HG02571 (cell line): ENCODE measurements at regions not wholly inside any gene's neighbourhood (a gene's known extent, or its start where the extent isn't known, plus 50 kb on each side); places are given as distances from the start of the nearest gene placed in this dataset.

ENCODE experiments used
- ATAC-seq: cut with Tn5 transposase; IDR thresholded peaks from one replicate; pipeline ENCODE4 v1.9.1; 2021; ENCODE audit warnings: mild to moderate bottlenecking, moderate library complexity; ENCODE audit not compliant: unreplicated experiment

DNA sequence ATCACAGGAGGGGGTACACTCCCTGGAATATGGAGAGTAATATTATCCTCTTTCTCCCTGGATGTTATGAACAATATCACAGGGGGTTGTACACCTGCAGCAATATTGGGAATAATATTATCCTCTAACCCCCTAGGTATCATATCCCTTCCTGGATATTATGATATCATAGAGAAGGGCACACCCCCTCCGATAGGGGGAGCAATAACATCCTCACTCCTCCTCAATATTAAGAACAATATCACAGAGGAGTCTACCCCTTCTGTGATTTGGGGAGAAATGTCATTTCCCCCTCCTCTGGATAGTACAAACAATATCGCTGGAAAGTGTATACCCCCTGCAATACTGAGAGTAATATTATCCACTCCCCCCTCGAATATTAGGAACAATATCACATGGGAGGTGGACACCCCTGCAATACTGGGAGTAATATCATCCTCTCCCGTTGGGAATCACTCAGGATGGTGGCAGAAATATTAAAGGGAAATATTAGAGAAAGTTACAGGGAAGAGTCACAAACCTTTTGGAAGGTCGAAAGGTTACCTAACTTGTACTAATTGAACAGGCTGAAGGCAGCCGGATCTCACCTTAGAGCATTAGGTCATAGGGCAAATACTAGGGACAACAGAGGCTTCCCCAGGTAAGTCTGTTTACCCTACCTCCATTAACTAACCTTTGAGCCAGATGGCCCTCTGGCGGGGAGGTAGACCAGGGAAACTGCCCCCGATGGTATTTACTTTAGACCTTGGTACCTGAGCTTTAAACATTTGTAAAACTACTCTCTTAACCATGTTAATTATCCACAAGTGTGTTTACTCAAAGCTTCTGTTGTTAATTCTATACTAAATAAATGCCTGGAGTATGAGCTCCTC, 57.5 kb upstream of the FREM1 start:
- ATAC-seq: no peak

DNA sequence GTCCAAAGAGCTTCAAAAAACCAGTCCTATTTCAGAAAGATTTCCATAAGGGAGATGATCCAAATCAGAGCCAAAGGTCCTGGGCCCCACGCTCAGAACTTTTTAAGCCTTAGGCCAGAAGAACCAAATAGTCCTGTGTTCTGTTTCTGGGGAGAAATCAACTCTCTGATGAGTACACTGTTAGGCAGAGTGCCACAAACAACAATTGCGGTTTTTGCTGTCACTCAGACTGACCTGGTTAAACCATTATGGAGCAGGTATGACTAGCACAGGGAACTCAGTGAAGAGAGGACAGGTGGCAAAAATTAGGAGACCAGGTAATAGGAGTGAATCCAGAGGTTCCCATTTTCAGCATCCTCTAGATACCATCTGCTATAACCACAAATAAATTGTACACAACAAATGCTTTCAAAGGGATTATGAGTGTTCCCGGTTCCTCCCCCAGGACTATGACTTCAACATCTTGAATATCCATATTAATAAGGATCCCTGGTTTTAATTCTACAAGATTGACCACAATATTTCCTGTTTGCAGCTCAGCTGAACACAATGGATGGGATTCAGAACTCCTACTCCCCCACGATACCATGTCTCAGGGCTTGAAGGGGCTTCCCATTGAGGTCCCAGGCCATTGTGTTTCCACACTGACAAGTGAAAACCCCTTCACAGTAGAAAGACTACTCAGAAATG, 52.1 kb upstream of the FREM1 start:
- ATAC-seq: no peak

DNA sequence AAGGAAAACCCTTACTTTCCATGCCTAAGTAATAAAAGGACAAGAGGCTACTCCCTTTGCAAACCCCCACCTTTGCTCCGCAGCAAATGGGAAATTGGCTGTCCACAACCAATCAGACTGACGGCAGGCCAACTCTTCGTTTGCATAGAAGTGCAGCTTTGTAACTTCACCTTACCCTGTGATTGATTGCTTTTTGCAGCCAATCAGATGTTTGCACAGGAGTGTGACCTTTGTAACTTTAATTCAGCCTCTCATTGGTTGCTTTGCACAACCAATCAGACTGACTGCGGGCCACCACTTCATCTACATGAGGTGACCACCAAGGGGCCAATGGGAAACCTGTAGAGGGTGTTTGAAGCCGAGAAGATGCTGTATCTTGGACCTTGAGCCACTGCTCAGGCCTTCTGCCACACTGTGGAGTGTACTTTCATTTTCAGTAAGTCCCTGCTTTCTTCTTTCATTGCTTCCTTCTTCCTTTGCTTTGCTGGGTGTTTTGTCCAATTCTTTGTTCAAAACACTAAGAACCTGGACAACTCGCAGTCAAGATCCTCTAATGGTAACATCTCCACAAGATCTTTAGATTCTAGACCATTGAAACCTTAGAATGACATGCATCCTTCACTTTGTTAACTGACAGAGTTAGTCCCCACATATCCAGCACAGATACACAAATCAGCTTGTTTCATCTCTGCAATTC, 51.3 kb upstream of the FREM1 start:
- ATAC-seq: no peak

DNA sequence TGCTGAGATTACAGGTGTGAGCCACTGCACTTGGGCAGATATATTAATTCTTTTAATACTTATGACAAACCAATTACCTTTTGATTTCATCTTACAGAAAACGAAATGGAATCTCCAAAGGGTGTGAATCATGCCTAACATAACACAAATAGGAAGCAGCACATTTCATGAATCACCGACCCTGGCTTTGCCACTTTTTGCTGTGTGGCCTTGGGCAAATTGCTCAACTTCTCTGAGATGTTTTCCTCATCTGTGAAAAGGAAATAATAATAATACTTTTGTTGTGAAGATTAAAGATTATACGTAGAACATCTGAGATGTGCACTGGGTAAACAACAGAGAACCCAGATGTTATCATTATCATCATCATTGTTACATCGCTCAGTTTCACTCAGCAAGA, 50.7 kb upstream of the FREM1 start:
- no peak for ATAC-seq
